Spleen (tissue), 7 donors: ENCODE measurements at regions not wholly inside any gene's neighbourhood (a gene's known extent, or its start where the extent isn't known, plus 50 kb on each side); places are given as distances from the start of the nearest gene placed in this dataset.

Source experiments
- CTCF ChIP-seq, 11 experiments: fragments of 200-600 bp in 7 of 11; fragments of 450-650 bp in 4 of 11; sonication (generic) in 4 of 11; IDR thresholded peaks in 8 of 11; conservative IDR thresholded peaks in 3 of 11; 1 replicate in 7 of 11; 2 replicates in 4 of 11; pipeline versions ENCODE4 v1.4.0 to v1.8.0; 2016 to 2021; ENCODE audit warnings: antibody characterized with exemption in 11 of 11, inconsistent platforms in 4 of 11, mild to moderate bottlenecking in 1 of 11
- POLR2A ChIP-seq, 3 donors: fragments of 450-650 bp; IDR thresholded peaks; one replicate each; pipeline ENCODE4 v1.5.1; 2017; ENCODE audit warnings: antibody characterized with exemption in 3 of 3, mild to moderate bottlenecking in 1 of 3
- POLR2AphosphoS5 ChIP-seq, 3 donors: sonication (generic); formaldehyde crosslinking; IDR thresholded peaks; one replicate each; pipeline ENCODE4 v1.5.1; 2017; ENCODE audit warnings: antibody characterized with exemption in 3 of 3
- donor health status: DM: no; HTN: no; CAD: no; lungs with moderate emphysema.
- donor health status: DM: no; HTN: no; CAD: no.
- donor health status: DM: no; HTN: no; CAD: no.

- TF ChIP-seq CTCF (IDR thresholded peaks at IDR 0.05 in 8 of 11, conservative IDR thresholded peaks at IDR 0.05 in 3 of 11) (no peak), POLR2AphosphoS5 (IDR thresholded peaks at IDR 0.05) (no peak), POLR2A (IDR thresholded peaks at IDR 0.05) (no peak)
Observed at GRCh38 chr9:26662476-26662875, 230.1 kb downstream of the CAAP1 start.
